Mammary epithelial cell (primary cell): ENCODE measurements at regions not wholly inside any gene's neighbourhood (a gene's known extent, or its start where the extent isn't known, plus 50 kb on each side); places are given as distances from the start of the nearest gene placed in this dataset.

Source experiments
- EZH2 ChIP-seq: IDR thresholded peaks from 2 replicates; pipeline ENCODE4 v1.6.1; 2012; ENCODE audit warnings: low read length, inconsistent platforms, borderline replicate concordance
- TF ChIP-seq, protein P1 (sequence below), 2 donors: IDR thresholded peaks in 1 of 2; conservative IDR thresholded peaks in 1 of 2; 2 replicates each; pipeline ENCODE4 v1.5.1; 2011 to 2012; ENCODE audit warnings: inconsistent platforms in 2 of 2, low read length in 2 of 2, mild to moderate bottlenecking in 2 of 2, control low read depth in 1 of 2, low read depth in 1 of 2; ENCODE audit not compliant: insufficient read depth in 1 of 2; ENCODE audit errors: extremely low read depth in 1 of 2

DNA sequence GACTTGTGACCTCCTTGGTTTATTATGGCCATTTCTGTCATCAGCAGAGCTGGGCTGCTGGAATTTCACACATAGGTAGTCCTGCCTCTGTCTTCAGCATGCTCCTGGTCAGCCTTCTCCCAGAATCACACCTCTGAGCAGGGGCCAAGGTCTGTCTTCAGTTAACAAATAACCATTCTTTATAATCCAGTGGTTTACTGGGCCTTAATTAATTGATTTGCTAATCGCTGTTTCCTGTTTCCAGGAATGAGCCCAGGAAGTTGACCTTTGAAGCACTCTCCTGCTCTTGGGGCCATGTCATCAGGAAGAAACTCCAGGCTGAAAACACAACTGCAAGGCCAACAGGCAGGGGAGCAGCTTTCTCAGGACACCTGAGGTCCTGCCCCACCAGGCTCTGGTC lies 278.5 kb downstream of the SRBD1 start:
- TF ChIP-seq, protein P1, sequence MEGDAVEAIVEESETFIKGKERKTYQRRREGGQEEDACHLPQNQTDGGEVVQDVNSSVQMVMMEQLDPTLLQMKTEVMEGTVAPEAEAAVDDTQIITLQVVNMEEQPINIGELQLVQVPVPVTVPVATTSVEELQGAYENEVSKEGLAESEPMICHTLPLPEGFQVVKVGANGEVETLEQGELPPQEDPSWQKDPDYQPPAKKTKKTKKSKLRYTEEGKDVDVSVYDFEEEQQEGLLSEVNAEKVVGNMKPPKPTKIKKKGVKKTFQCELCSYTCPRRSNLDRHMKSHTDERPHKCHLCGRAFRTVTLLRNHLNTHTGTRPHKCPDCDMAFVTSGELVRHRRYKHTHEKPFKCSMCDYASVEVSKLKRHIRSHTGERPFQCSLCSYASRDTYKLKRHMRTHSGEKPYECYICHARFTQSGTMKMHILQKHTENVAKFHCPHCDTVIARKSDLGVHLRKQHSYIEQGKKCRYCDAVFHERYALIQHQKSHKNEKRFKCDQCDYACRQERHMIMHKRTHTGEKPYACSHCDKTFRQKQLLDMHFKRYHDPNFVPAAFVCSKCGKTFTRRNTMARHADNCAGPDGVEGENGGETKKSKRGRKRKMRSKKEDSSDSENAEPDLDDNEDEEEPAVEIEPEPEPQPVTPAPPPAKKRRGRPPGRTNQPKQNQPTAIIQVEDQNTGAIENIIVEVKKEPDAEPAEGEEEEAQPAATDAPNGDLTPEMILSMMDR (conservative IDR thresholded peaks at IDR 0.05 in 1 of 2, IDR thresholded peaks at IDR 0.05 in 1 of 2; ENCODE audit: extremely low read depth in 1 of 2, insufficient read depth in 1 of 2, low read depth in 1 of 2, low read length in 2 of 2), result no peak
- no peak for TF ChIP-seq EZH2
